ENCODE measurements at regions not wholly inside any gene's neighbourhood (a gene's known extent, or its start where the extent isn't known, plus 50 kb on each side); places are given as distances from the start of the nearest gene placed in this dataset.

- Histone ChIP-seq H3K36me3 (no peaks in the 10 kb centered on the region), H3K4me3 (no peak overlapping the region), H3K9me3 (no peaks in the 10 kb centered on the region), H3K27ac (no peak overlapping the region), H3K27me3 (no peaks in the 10 kb centered on the region), H3K4me1 (no peaks in the 10 kb centered on the region)
- intact Hi-C loops (cut with DNase I): no loop called here
- ATAC-seq: no peak
- DNase-seq: no peak
- TF ChIP-seq CTCF (IDR thresholded peaks at IDR 0.05): no peak
Measured at GRCh38 chr6:80437801-80438200, 331.3 kb downstream of the BCKDHB start.

GRCh38 chr6:80437221-80437620 lies 330.8 kb downstream of the BCKDHB start:
- intact Hi-C loops (cut with DNase I): no loop called here
- no peaks in the 10 kb centered on the region for H3K36me3 ChIP-seq
- DNase-seq: no peak
- H3K27ac ChIP-seq: no peak overlapping the region
- TF ChIP-seq CTCF (IDR thresholded peaks at IDR 0.05): no peak
- no peak overlapping the region for H3K4me3 ChIP-seq
- H3K27me3 ChIP-seq: no peaks in the 10 kb centered on the region
- H3K9me3 ChIP-seq: no peaks in the 10 kb centered on the region
- ATAC-seq: no peak
- H3K4me1 ChIP-seq: no peaks in the 10 kb centered on the region

GRCh38 chr6:80436663-80437062 lies 330.2 kb downstream of the BCKDHB start:
- intact Hi-C loops (cut with DNase I): no loop called here
- no peaks in the 10 kb centered on the region for H3K36me3 ChIP-seq
- H3K4me1 ChIP-seq: no peaks in the 10 kb centered on the region
- H3K4me3 ChIP-seq: no peak overlapping the region
- DNase-seq: no peak
- H3K9me3 ChIP-seq: no peaks in the 10 kb centered on the region
- no peak overlapping the region for H3K27ac ChIP-seq
- no peak for TF ChIP-seq CTCF (IDR thresholded peaks at IDR 0.05)
- no peaks in the 10 kb centered on the region for H3K27me3 ChIP-seq
- no peak for ATAC-seq

- no peak for ATAC-seq
- no peaks in the 10 kb centered on the region for H3K9me3 ChIP-seq
- no peaks in the 10 kb centered on the region for H3K4me1 ChIP-seq
- H3K4me3 ChIP-seq: no peak overlapping the region
- no peak overlapping the region for H3K27ac ChIP-seq
- no peaks in the 10 kb centered on the region for H3K36me3 ChIP-seq
- intact Hi-C loops (cut with DNase I): no loop called here
- TF ChIP-seq CTCF (IDR thresholded peaks at IDR 0.05): no peak
- no peak for DNase-seq
- H3K27me3 ChIP-seq: no peaks in the 10 kb centered on the region
Measured at GRCh38 chr6:80435457-80435856, 329.0 kb downstream of the BCKDHB start.

GRCh38 chr6:80434691-80435350 lies 328.4 kb downstream of the BCKDHB start:
- DNase-seq (no peak), ATAC-seq (no peak)
- H3K9me3 ChIP-seq: no peaks in the 10 kb centered on the region
- no peaks in the 10 kb centered on the region for H3K36me3 ChIP-seq
- intact Hi-C loops (cut with DNase I): no loop called here
- no peaks in the 10 kb centered on the region for H3K4me1 ChIP-seq
- no peak overlapping the region for H3K4me3 ChIP-seq
- H3K27me3 ChIP-seq: no peaks in the 10 kb centered on the region
- no peak for TF ChIP-seq CTCF (IDR thresholded peaks at IDR 0.05)
- no peak overlapping the region for H3K27ac ChIP-seq

GRCh38 chr6:80433673-80434025 lies 327.2 kb downstream of the BCKDHB start:
- H3K27me3 ChIP-seq: no peaks in the 10 kb centered on the region
- no peak overlapping the region for H3K4me3 ChIP-seq
- TF ChIP-seq CTCF (IDR thresholded peaks at IDR 0.05): no peak
- ATAC-seq: no peak
- no peak for DNase-seq
- no peaks in the 10 kb centered on the region for H3K36me3 ChIP-seq
- no peaks in the 10 kb centered on the region for H3K4me1 ChIP-seq
- intact Hi-C loops (cut with DNase I): no loop called here
- H3K9me3 ChIP-seq: no peaks in the 10 kb centered on the region
- no peak overlapping the region for H3K27ac ChIP-seq

All from upper lobe of right lung (tissue), 1 donor.